Liver (tissue), 8 donors: ENCODE measurements at regions not wholly inside any gene's neighbourhood (a gene's known extent, or its start where the extent isn't known, plus 50 kb on each side); places are given as distances from the start of the nearest gene placed in this dataset.

ENCODE experiments used
- DNase-seq: peaks from one replicate; pipeline ENCODE4 v3.0.0-alpha.2; 2017; ENCODE audit warnings: low spot score
- H3K27ac ChIP-seq, 2 donors: one replicate each; pipeline ENCODE4 v1.7.0; 2013; ENCODE audit warnings: inconsistent platforms in 2 of 2, low read length in 2 of 2, control low read depth in 1 of 2, low read depth in 1 of 2, mild to moderate bottlenecking in 1 of 2
- H3K27me3 ChIP-seq, 4 donors: one replicate each; pipeline versions ENCODE4 v1.6.1 to v1.7.0; 2013; ENCODE audit warnings: low read length in 3 of 4, inconsistent platforms in 1 of 4, mild to moderate bottlenecking in 1 of 4, moderate library complexity in 1 of 4; ENCODE audit not compliant: control insufficient read depth in 4 of 4, insufficient read depth in 4 of 4
- H3K36me3 ChIP-seq, 4 donors: one replicate each; pipeline versions ENCODE4 v1.6.1 to v1.7.0; 2013; ENCODE audit warnings: low read length in 3 of 4, mild to moderate bottlenecking in 3 of 4, low read depth in 1 of 4, moderate library complexity in 1 of 4; ENCODE audit not compliant: control insufficient read depth in 4 of 4, insufficient read depth in 3 of 4
- H3K4me1 ChIP-seq, 4 donors: one replicate each; pipeline versions ENCODE4 v1.6.1 to v1.7.0; 2013; ENCODE audit warnings: low read length in 3 of 4, mild to moderate bottlenecking in 3 of 4, moderate library complexity in 1 of 4; ENCODE audit not compliant: control insufficient read depth in 4 of 4, insufficient read depth in 4 of 4
- H3K4me3 ChIP-seq, 3 donors: one replicate each; pipeline versions ENCODE4 v1.6.1 to v1.7.0; 2013; ENCODE audit warnings: low read length in 3 of 3, control low read depth in 1 of 3, low read depth in 1 of 3, mild to moderate bottlenecking in 1 of 3
- H3K9ac ChIP-seq, 2 donors: one replicate each; pipeline ENCODE4 v1.7.0; 2013; ENCODE audit warnings: low read length in 2 of 2, mild to moderate bottlenecking in 2 of 2, moderate library complexity in 2 of 2, control low read depth in 1 of 2, low read depth in 1 of 2
- H3K9me3 ChIP-seq, 4 donors: one replicate each; pipeline versions ENCODE4 v1.6.1 to v1.7.0; 2013; ENCODE audit warnings: low read length in 3 of 4; ENCODE audit not compliant: control insufficient read depth in 4 of 4
- EGR1 ChIP-seq, 2 donors: IDR thresholded peaks; 2 replicates each; pipeline ENCODE4 v1.6.1; 2016 to 2018; ENCODE audit warnings: antibody characterized with exemption in 2 of 2, low read depth in 2 of 2
- FOXA1 ChIP-seq: IDR thresholded peaks from 2 replicates; pipeline ENCODE4 v1.6.1; 2016; ENCODE audit warnings: antibody characterized with exemption
- FOXA2 ChIP-seq: IDR thresholded peaks from 2 replicates; pipeline ENCODE4 v1.6.1; 2016; ENCODE audit warnings: antibody characterized with exemption
- GABPA ChIP-seq, 2 donors: IDR thresholded peaks in 1 of 2; conservative IDR thresholded peaks in 1 of 2; 2 replicates each; pipeline ENCODE4 v1.6.1; 2016; ENCODE audit warnings: antibody characterized with exemption in 2 of 2, mild to moderate bottlenecking in 1 of 2, moderate library complexity in 1 of 2
- HNF4A ChIP-seq, 2 donors: conservative IDR thresholded peaks; 2 replicates each; pipeline ENCODE4 v1.6.1; 2016; ENCODE audit warnings: antibody characterized with exemption in 2 of 2, mild to moderate bottlenecking in 2 of 2
- HNF4G ChIP-seq: IDR thresholded peaks from 2 replicates; pipeline ENCODE4 v1.6.1; 2016; ENCODE audit warnings: antibody characterized with exemption
- JUND ChIP-seq, 2 donors: IDR thresholded peaks; 2 replicates each; pipeline ENCODE4 v1.6.1; 2016; ENCODE audit warnings: antibody characterized with exemption in 2 of 2
- MAX ChIP-seq: IDR thresholded peaks from 2 replicates; pipeline ENCODE4 v1.6.1; 2016; ENCODE audit warnings: antibody characterized with exemption
- NR2F2 ChIP-seq: IDR thresholded peaks from 2 replicates; pipeline ENCODE4 v1.6.1; 2016; ENCODE audit warnings: antibody characterized with exemption
- RAD21 ChIP-seq, 2 donors: IDR thresholded peaks; 2 replicates each; pipeline ENCODE4 v1.6.1; 2016; ENCODE audit warnings: antibody characterized with exemption in 2 of 2, mild to moderate bottlenecking in 2 of 2
- RXRA ChIP-seq, 2 donors: IDR thresholded peaks; 2 replicates each; pipeline ENCODE4 v1.6.1; 2017 to 2018; ENCODE audit warnings: antibody characterized with exemption in 2 of 2, mild to moderate bottlenecking in 1 of 2
- SP1 ChIP-seq: IDR thresholded peaks from 2 replicates; pipeline ENCODE4 v1.6.1; 2018; ENCODE audit warnings: antibody characterized with exemption, mild to moderate bottlenecking
- TAF1 ChIP-seq: conservative IDR thresholded peaks from 2 replicates; pipeline ENCODE4 v1.6.1; 2016; ENCODE audit warnings: antibody characterized with exemption, mild to moderate bottlenecking
- YY1 ChIP-seq: IDR thresholded peaks from 2 replicates; pipeline ENCODE4 v1.6.1; 2016; ENCODE audit warnings: antibody characterized with exemption, mild to moderate bottlenecking
- WGBS: extraction: QIAGEN DNeasy Blood & Tissue Kit; methylation state at CpG from one replicate; pipeline ENCODE4 v1.1.7; 2013; 5-methylcytosine and 5-hydroxymethylcytosine counted together
- TF ChIP-seq, protein P1 (sequence below): IDR thresholded peaks from 2 replicates; pipeline ENCODE4 v1.6.1; 2016; ENCODE audit warnings: antibody characterized with exemption, mild to moderate bottlenecking
- TF ChIP-seq, protein P2 (sequence below): IDR thresholded peaks from 2 replicates; pipeline ENCODE4 v1.6.1; 2016; ENCODE audit warnings: antibody characterized with exemption
- TF ChIP-seq, protein P3 (sequence below): IDR thresholded peaks from 2 replicates; pipeline ENCODE4 v1.6.1; 2016; ENCODE audit warnings: antibody characterized with exemption
- TF ChIP-seq, protein P4 (sequence below): fragments of 150-350 bp; IDR thresholded peaks from 2 replicates; pipeline ENCODE4 v1.5.1; 2017; ENCODE audit warnings: improper control_type of control experiment, low read depth, low read length; ENCODE audit not compliant: missing input control
- donor health status: healthy.
- donor health status: healthy.
- donor health status: healthy.
- donor health status: healthy.
- donor health status: healthy.

DNA sequence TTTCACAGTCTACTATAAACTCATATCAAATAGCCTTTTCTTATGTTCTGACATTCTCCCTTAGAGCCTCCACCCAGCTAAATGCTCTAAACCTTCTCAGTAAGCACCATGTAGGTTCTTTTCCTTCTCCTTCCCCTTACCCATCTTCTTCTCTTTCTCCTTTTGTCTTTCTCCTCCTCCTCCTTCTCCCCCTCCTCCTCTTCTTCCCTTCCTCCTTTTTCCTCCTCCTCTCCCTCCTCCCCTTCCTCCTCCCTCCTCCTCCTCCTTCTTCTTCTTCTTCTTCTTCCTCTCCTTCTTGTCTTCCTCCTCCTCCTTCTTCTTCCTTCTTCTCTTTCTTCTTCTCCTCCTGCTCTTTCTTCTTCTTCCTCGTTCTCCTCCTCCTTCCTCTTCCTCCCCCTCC, 85.2 kb upstream of the KCNAB1 start:
- H3K27ac ChIP-seq = no peak overlapping the region
- 86% methylated on average over 1 of the region's 1 CpG for WGBS
- no peaks in the 10 kb centered on the region for H3K9me3 ChIP-seq
- peaks cover 0 to 2% (median 0%) of the 10 kb centered on the region in 4 donors for H3K27me3 ChIP-seq
- H3K9ac ChIP-seq = no peak overlapping the region
- no peaks in the 10 kb centered on the region for H3K36me3 ChIP-seq
- no peak overlapping the region for H3K4me3 ChIP-seq
- no peaks in the 10 kb centered on the region for H3K4me1 ChIP-seq
- DNase-seq = no peak
- TF ChIP-seq HNF4A (conservative IDR thresholded peaks at IDR 0.05) (no peak), EGR1 (IDR thresholded peaks at IDR 0.05; ENCODE audit: low read depth in 2 of 2) (no peak), JUND (IDR thresholded peaks at IDR 0.05) (no peak), FOXA1 (no peak), MAX (no peak), NR2F2 (no peak), GABPA (IDR thresholded peaks at IDR 0.05 in 1 of 2, conservative IDR thresholded peaks at IDR 0.05 in 1 of 2) (no peak), FOXA2 (no peak)
- TF ChIP-seq, protein P1, sequence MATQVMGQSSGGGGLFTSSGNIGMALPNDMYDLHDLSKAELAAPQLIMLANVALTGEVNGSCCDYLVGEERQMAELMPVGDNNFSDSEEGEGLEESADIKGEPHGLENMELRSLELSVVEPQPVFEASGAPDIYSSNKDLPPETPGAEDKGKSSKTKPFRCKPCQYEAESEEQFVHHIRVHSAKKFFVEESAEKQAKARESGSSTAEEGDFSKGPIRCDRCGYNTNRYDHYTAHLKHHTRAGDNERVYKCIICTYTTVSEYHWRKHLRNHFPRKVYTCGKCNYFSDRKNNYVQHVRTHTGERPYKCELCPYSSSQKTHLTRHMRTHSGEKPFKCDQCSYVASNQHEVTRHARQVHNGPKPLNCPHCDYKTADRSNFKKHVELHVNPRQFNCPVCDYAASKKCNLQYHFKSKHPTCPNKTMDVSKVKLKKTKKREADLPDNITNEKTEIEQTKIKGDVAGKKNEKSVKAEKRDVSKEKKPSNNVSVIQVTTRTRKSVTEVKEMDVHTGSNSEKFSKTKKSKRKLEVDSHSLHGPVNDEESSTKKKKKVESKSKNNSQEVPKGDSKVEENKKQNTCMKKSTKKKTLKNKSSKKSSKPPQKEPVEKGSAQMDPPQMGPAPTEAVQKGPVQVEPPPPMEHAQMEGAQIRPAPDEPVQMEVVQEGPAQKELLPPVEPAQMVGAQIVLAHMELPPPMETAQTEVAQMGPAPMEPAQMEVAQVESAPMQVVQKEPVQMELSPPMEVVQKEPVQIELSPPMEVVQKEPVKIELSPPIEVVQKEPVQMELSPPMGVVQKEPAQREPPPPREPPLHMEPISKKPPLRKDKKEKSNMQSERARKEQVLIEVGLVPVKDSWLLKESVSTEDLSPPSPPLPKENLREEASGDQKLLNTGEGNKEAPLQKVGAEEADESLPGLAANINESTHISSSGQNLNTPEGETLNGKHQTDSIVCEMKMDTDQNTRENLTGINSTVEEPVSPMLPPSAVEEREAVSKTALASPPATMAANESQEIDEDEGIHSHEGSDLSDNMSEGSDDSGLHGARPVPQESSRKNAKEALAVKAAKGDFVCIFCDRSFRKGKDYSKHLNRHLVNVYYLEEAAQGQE = no peak
- TF ChIP-seq, protein P2, sequence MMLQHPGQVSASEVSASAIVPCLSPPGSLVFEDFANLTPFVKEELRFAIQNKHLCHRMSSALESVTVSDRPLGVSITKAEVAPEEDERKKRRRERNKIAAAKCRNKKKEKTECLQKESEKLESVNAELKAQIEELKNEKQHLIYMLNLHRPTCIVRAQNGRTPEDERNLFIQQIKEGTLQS = no peak

DNA sequence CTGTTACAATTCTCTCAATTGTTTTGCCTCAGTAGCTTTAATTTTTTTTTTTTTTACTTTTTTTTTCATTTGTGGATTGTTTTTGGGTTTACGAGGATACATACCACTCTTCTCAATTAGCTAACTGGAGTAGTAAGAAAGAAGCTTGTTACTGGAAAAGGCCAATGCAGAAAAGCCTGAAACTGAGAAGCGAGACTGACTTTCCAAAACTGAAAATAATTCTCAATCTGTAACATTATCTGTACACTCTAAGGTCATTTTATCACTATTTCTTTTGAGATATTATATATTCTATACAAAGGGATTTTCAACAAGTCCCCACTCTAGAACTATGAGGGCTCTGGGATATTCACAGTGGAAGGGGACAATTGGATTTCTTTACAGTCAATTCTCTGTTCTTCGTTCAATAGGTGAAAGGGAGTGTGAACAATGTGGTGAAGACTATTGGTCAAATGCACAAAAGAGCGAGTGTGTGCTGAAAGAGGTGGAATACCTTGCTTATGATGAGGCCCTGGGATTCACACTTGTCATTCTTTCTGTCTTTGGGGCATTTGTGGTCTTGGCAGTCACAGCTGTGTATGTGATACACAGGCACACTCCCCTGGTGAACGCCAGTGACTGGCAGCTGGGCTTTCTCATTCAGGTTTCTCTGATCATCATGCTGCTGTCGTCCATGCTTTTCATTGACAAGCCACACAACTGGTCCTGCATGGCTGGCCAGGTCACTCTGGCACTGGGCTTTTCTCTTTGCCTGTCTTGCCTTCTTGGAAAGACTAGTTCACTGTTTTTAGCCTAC, 83.9 kb upstream of the KCNAB1 start:
- Histone ChIP-seq H3K36me3 (no peaks in the 10 kb centered on the region), H3K9me3 (no peaks in the 10 kb centered on the region), H3K27ac (no peak overlapping the region), H3K9ac (no peak overlapping the region), H3K4me3 (no peak overlapping the region), H3K4me1 (no peaks in the 10 kb centered on the region), H3K27me3 (peaks cover 0 to 2% (median 0%) of the 10 kb centered on the region in 4 donors)
- no peak for DNase-seq
- TF ChIP-seq HNF4A (conservative IDR thresholded peaks at IDR 0.05) (no peak), SP1 (no peak), RAD21 (IDR thresholded peaks at IDR 0.05) (no peak), FOXA1 (no peak), TAF1 (no peak), NR2F2 (no peak), RXRA (IDR thresholded peaks at IDR 0.05) (no peak), YY1 (no peak), MAX (no peak), EGR1 (IDR thresholded peaks at IDR 0.05; ENCODE audit: low read depth in 2 of 2) (no peak), GABPA (IDR thresholded peaks at IDR 0.05 in 1 of 2, conservative IDR thresholded peaks at IDR 0.05 in 1 of 2) (no peak), FOXA2 (no peak), HNF4G (no peak), JUND (IDR thresholded peaks at IDR 0.05) (no peak)
- TF ChIP-seq, protein P3, sequence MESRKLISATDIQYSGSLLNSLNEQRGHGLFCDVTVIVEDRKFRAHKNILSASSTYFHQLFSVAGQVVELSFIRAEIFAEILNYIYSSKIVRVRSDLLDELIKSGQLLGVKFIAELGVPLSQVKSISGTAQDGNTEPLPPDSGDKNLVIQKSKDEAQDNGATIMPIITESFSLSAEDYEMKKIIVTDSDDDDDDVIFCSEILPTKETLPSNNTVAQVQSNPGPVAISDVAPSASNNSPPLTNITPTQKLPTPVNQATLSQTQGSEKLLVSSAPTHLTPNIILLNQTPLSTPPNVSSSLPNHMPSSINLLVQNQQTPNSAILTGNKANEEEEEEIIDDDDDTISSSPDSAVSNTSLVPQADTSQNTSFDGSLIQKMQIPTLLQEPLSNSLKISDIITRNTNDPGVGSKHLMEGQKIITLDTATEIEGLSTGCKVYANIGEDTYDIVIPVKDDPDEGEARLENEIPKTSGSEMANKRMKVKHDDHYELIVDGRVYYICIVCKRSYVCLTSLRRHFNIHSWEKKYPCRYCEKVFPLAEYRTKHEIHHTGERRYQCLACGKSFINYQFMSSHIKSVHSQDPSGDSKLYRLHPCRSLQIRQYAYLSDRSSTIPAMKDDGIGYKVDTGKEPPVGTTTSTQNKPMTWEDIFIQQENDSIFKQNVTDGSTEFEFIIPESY = no peak
- TF ChIP-seq, protein P1 = no peak
- TF ChIP-seq, protein P4, sequence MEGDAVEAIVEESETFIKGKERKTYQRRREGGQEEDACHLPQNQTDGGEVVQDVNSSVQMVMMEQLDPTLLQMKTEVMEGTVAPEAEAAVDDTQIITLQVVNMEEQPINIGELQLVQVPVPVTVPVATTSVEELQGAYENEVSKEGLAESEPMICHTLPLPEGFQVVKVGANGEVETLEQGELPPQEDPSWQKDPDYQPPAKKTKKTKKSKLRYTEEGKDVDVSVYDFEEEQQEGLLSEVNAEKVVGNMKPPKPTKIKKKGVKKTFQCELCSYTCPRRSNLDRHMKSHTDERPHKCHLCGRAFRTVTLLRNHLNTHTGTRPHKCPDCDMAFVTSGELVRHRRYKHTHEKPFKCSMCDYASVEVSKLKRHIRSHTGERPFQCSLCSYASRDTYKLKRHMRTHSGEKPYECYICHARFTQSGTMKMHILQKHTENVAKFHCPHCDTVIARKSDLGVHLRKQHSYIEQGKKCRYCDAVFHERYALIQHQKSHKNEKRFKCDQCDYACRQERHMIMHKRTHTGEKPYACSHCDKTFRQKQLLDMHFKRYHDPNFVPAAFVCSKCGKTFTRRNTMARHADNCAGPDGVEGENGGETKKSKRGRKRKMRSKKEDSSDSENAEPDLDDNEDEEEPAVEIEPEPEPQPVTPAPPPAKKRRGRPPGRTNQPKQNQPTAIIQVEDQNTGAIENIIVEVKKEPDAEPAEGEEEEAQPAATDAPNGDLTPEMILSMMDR = no peak
- TF ChIP-seq, protein P2 = no peak
- 88% methylated on average over 6 of the region's 6 CpGs for WGBS
